NCI-H82 treated with DMSO at 0.1 percent for 48 hours (cell line): ENCODE measurements at regions not wholly inside any gene's neighbourhood (a gene's known extent, or its start where the extent isn't known, plus 50 kb on each side); places are given as distances from the start of the nearest gene placed in this dataset.

Source experiments
- DNase-seq: peaks from one replicate; lab custom pipeline; 2025; ENCODE audit not compliant: unreplicated experiment; lab: John Stamatoyannopoulos, UW

DNA sequence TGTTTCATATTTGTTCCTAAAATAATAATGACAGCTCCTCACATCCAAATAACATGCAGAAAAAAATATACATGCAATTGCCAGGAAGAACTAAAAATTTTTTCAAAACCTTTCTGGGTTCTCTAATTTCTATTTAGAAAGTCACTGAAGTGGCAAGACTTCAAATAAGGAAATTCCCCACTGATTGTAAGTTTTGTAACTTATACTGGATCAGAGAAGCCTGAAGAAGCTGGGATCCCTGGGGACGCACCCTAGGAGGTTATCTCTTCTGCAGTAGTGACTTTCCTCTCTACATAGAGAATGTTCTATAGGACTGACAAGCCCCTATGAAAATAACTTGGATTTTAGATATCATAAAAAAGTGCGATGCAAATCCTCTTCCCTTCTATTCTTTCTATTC lies 182.6 kb downstream of the MRPL39 start:
- no peak for DNase-seq

GRCh38 chr21:25424048-25424447 lies 183.2 kb downstream of the MRPL39 start:
- no peak for DNase-seq

- DNase-seq, result no peak
These were observed 184.4 kb downstream of the MRPL39 start for GRCh38 chr21:25422610-25423608.

DNA sequence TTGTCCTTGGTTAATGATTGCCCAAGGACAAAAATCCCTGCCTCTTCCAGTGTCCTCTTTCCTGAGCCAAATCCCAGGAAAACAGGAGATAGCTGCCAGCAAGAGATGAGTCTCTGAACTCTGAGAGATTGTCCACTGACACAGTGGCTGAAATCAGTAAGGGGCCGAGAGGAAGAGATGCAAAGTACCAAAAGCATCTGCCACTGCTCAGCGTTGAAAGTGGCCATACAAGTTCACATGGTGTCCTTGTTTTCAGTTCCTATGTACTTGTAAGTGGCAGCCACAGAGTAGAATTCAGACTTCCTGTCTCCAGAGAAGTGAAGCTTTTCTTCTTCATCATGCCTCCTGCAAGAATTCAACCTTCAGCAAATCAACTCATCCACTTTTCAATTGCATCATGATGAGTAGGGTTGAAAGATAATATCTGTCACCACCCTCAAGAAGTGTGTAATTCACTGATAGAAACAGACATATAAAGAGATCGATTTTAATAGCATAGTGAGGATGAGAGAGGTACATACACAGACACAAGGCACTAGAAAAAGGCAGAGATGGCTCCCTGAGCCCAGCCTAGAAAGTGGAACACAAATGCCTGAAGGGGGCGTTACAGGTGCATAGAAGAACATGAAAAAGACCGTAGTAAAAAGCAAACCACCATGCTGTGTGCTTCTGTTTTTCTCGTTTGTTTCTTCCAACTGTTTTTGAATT lies 185.8 kb downstream of the MRPL39 start:
- peak; percentile 60 for DNase-seq

GRCh38 chr21:25420831-25421230 lies 186.4 kb downstream of the MRPL39 start:
- no peak for DNase-seq

- no peak for DNase-seq
These were observed 190.6 kb downstream of the MRPL39 start for GRCh38 chr21:25416669-25417068.

DNA sequence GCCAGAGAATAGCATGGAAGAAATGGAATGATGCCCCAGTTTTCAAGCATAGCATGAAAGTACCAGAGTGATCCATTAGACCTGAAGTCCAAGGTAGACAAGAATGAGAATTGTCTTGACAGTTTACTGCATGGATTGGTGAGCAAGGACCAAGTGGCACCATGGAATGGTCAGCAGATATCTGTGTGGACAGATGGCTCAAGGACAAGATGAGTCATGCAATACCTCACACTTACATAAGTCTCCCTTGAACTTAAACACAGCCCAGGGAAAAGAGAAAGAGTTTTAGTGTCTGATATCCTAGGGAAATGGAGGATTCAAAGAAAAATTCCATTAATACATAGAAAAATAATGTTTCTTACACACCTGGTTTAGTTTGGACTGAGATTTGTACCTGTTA lies 195.2 kb downstream of the MRPL39 start:
- DNase-seq, result no peak

GRCh38 chr21:25409978-25410377 lies 197.3 kb downstream of the MRPL39 start:
- no peak for DNase-seq

DNA sequence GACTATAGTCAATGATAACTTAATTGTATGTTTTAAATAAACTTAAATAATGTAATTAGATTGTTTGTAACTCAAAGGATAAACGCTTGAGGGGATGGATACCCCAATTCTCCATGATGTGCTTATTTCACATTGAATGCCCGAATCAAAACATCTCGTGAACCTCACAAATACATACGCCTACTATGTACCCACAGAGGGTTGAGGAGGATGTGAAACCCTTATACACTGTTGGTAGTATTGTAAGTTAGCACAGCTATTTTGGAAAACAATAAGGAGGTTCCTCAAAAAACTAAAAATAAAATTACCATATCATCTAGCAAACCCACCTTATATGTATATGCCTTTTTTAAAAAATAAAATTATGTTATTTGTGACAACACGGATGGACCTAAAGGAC lies 198.6 kb downstream of the MRPL39 start:
- DNase-seq, result no peak

- no peak for DNase-seq
These were observed 200.2 kb downstream of the MRPL39 start for GRCh38 chr21:25406887-25407579.

- no peak for DNase-seq
These were observed 201.3 kb downstream of the MRPL39 start for GRCh38 chr21:25405984-25406383.

DNA sequence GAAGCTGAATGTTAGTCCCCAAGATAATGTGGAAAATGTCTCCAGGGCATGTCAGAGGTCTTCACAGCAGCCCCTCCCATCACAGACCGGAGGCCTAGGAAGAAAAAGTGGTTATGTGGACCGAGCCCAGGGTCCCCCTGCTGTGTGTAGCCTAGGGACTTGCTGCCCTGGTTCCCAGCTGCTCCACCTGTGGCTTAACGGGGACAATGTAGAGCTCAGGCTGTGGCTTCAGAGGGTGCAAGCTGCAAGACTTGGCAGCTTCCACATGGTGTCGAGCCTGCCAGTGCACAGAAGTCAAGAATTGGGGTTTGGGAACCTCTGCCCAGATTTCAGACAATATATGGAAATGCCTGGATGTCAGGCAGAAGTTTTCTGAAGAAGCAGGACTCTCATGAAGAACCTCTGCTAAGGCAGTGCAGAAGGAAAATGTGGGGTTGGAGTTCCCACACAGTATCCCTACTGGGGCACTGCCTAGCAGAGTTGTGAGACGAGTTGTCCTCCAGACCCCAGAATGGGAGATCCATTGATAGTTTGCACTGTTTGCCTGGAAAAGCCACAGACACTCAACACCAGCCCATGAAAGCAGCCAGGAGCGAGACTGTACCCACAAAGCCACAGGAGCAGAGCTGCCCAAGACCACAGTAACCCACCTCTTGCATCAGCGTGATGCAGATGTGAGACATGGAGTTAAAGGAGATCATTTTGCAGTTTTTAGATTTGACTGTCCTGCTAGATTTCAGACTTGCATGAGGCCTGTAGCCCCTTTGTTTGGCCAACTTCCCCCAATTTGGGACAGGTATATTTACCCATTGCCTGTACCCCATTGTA lies 204.9 kb downstream of the MRPL39 start:
- DNase-seq, result no peak

- DNase-seq, result no peak
These were observed 206.9 kb downstream of the MRPL39 start for GRCh38 chr21:25400427-25400826.

- DNase-seq, result no peak
These were observed 208.7 kb downstream of the MRPL39 start for GRCh38 chr21:25398630-25399029.

GRCh38 chr21:25396135-25396711 lies 211.1 kb downstream of the MRPL39 start:
- DNase-seq, result no peak

DNA sequence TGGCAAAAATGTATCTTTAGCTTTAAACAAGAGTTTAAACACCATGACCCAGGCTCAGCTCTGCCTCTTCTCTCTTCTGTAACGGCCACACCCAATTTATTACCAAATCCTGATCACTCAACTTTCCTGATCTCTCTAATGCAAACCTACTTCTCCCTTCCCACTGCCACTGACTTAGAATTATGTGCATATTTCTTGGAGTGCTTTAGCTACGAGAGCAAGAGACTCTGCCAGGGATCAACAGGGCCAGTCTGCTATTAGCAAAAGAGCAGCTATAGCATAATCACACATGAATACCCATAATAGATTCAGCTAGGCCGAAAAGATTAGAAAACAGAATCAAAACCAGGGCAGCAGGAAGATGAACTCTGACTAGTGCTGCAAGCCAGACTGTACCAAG lies 215.5 kb downstream of the MRPL39 start:
- DNase-seq, result no peak

DNA sequence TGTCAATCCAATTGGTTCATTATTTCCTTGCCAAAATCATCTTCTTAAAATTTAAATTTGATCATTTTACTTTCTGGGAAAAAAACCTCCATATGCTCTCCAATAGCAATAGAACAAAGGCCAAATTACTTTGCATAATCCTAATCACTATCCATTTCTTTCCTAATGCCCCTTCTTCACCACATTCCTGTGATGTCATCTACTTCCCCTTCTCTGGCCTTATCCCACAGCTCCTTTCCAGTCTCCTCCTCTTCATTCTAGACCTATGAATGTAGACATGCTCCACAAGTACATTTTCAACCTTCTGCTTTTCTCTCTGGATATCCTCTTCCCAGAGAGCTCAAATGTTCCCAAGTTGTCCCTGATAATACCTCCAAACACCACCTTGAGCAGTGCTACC lies 216.6 kb downstream of the MRPL39 start:
- no peak for DNase-seq

DNA sequence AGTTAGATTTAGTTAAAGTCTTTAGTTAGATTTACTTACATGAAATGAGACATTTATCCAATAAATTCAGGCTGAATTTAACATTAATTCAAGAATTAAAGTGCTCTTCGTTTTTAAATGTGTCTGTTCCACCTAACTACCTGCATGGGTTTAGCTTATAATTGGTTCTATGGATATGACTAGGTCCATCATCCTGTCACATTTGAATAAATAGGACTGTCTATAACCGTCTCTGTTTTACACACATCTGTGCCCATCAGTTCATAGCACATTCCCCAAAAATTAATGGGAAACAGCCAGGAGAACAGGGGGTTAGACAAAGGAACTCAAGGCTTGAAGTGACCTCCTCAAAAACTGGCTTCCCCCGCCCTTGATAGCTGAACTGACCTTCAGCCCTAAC lies 219.6 kb downstream of the MRPL39 start:
- DNase-seq, result no peak

- DNase-seq, result peak; percentile 66
These were observed 221.3 kb downstream of the MRPL39 start for GRCh38 chr21:25385911-25386474.

DNA sequence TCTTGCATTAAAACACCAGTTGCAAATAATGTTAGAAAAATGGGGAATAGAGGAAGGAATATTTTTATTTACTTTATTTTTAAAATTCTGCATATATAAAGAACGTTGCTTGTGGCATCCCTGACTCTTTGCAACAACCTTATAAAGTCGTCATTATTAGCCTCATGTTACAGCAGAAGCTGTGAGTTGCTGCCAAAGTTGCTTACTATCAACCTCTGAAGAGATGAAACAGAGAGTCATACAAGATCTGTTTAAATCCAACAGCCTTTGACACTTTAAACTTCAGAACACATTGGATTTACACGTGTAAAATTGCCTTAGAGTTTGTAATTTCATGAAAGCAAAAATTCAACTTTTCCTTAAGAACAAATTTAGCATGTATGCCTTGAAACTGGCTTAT lies 221.9 kb downstream of the MRPL39 start:
- no peak for DNase-seq
